A549 (cell line): ENCODE measurements at regions not wholly inside any gene's neighbourhood (a gene's known extent, or its start where the extent isn't known, plus 50 kb on each side); places are given as distances from the start of the nearest gene placed in this dataset.

ENCODE experiments used
- ATAC-seq, 2 experiments: fragments of 200-7000 bp in 1 of 2; fragments of >200 bp in 1 of 2; cut with Nextera tagmentation in 1 of 2; cut with Tn5 transposase in 1 of 2; 3 replicates each; pipeline versions ENCODE4 v1.8.0 to v1.9.1; 2018 to 2020; ENCODE audit warnings: mild to moderate bottlenecking in 1 of 2, moderate library complexity in 1 of 2
- CTCF ChIA-PET: fragments of 300-600 bp; sonication (Branson Sonifier 250); formaldehyde crosslinking; extraction: SDS; loops from one replicate; lab custom pipeline; 2021; ENCODE audit warnings: antibody characterized with exemption, inconsistent platforms; lab: Yijun Ruan, JAX
- POLR2A ChIA-PET: fragments of 350-600 bp; formaldehyde crosslinking; extraction: SDS; loops from one replicate; lab custom pipeline; 2021; ENCODE audit warnings: antibody characterized with exemption, inconsistent platforms; lab: Yijun Ruan, JAX
- DNase-seq, 2 experiments: peaks; one replicate each; pipeline versions ENCODE4 v3.0.0 to v3.0.0-alpha.2; 2011 to 2016; ENCODE audit warnings: low read depth in 1 of 2, low spot score in 1 of 2
- FAIRE-seq: peaks from 2 replicates; lab custom pipeline; 2011; peaks lifted over from hg19 to GRCh38; lab: Jason Lieb, UNC
- H3K27ac ChIP-seq, 2 experiments: fragments of >200 bp; sonication (Bioruptor Twin); formaldehyde crosslinking; 3 replicates each; pipeline ENCODE4 v1.5.1; 2016 to 2017
- H3K4me1 ChIP-seq: fragments of >200 bp; sonication (Bioruptor Twin); formaldehyde crosslinking; 3 replicates; pipeline ENCODE4 v1.6.1; 2016
- H3K4me2 ChIP-seq: fragments of >200 bp; sonication (Bioruptor Twin); formaldehyde crosslinking; 3 replicates; pipeline ENCODE4 v1.6.1; 2016
- H3K4me3 ChIP-seq: fragments of >200 bp; sonication (Bioruptor Twin); formaldehyde crosslinking; 3 replicates; pipeline ENCODE4 v1.5.1; 2016
- H3K9me3 ChIP-seq: fragments of >200 bp; sonication (Bioruptor Twin); formaldehyde crosslinking; 3 replicates; pipeline ENCODE4 v1.6.1; 2016
- ATOH8 ChIP-seq: fragments of 250-450 bp; sonication (Bioruptor Pico); IDR thresholded peaks from 2 replicates; pipeline ENCODE4 v1.5.0; 2020; ENCODE audit warnings: low read depth, mild to moderate bottlenecking, moderate library complexity
- CBX8 ChIP-seq: fragments of 200-600 bp; sonication (generic); IDR thresholded peaks from 2 replicates; pipeline ENCODE4 v1.6.1; 2016
- CTCF ChIP-seq: fragments of >200 bp; sonication (Bioruptor Twin); formaldehyde crosslinking; IDR thresholded peaks from 3 replicates; pipeline ENCODE4 v1.5.1; 2016
- EHF ChIP-seq: fragments of 250-450 bp; sonication (Bioruptor Pico); IDR thresholded peaks from 2 replicates; pipeline ENCODE4 v1.5.0; 2020; ENCODE audit warnings: mild to moderate bottlenecking
- EHMT2 ChIP-seq: fragments of 200-600 bp; sonication (generic); IDR thresholded peaks from 2 replicates; pipeline ENCODE4 v1.6.1; 2016; ENCODE audit warnings: antibody characterized with exemption, low read depth, mild to moderate bottlenecking, moderate library complexity
- FOXS1 ChIP-seq: fragments of 250-450 bp; sonication (Bioruptor Pico); IDR thresholded peaks from 2 replicates; pipeline ENCODE4 v1.5.0; 2020; ENCODE audit warnings: mild to moderate bottlenecking, moderate library complexity
- GATA3 ChIP-seq: IDR thresholded peaks from 2 replicates; pipeline ENCODE4 v1.6.1; 2012; ENCODE audit warnings: borderline replicate concordance
- HES2 ChIP-seq: fragments of >200 bp; sonication (Bioruptor Twin); formaldehyde crosslinking; IDR thresholded peaks from 2 replicates; pipeline ENCODE4 v1.6.1; 2016
- HEYL ChIP-seq: fragments of 250-450 bp; sonication (Bioruptor Pico); IDR thresholded peaks from 2 replicates; pipeline ENCODE4 v1.8.0; 2021; ENCODE audit warnings: mild to moderate bottlenecking, moderate library complexity
- HMGXB4 ChIP-seq: fragments of 250-450 bp; sonication (Bioruptor Pico); IDR thresholded peaks from 2 replicates; pipeline ENCODE4 v1.5.0; 2021; ENCODE audit warnings: mild to moderate bottlenecking, moderate library complexity, borderline replicate concordance
- HOXA7 ChIP-seq: fragments of 250-450 bp; sonication (Bioruptor Pico); IDR thresholded peaks from 2 replicates; pipeline ENCODE4 v1.5.0; 2020; ENCODE audit warnings: mild to moderate bottlenecking, moderate library complexity
- JUN ChIP-seq, 2 experiments: fragments of >200 bp; sonication (Bioruptor Twin); formaldehyde crosslinking; IDR thresholded peaks; 2 replicates in 1 of 2; 3 replicates in 1 of 2; pipeline ENCODE4 v1.6.1; 2016 to 2017
- KDM1A ChIP-seq: fragments of 200-600 bp; sonication (generic); IDR thresholded peaks from 2 replicates; pipeline ENCODE4 v1.6.1; 2016; ENCODE audit warnings: low read depth, mild to moderate bottlenecking
- KDM5A ChIP-seq: fragments of 200-600 bp; sonication (generic); IDR thresholded peaks from 2 replicates; pipeline ENCODE4 v1.6.1; 2016; ENCODE audit warnings: antibody characterized with exemption, mild to moderate bottlenecking
- MAFK ChIP-seq: fragments of 450-650 bp; IDR thresholded peaks from 2 replicates; pipeline ENCODE4 v1.6.1; 2014; ENCODE audit not compliant: partially characterized antibody
- MAZ ChIP-seq: fragments of 150-350 bp; IDR thresholded peaks from 2 replicates; pipeline ENCODE4 v1.6.1; 2014; ENCODE audit warnings: antibody characterized with exemption, low read depth, low read length, borderline replicate concordance
- POLR2AphosphoS2 ChIP-seq: conservative IDR thresholded peaks from 2 replicates; pipeline ENCODE4 v1.6.1; 2012; ENCODE audit warnings: low read length, improper control_type of control experiment, inconsistent platforms
- RARB ChIP-seq: fragments of 250-450 bp; sonication (Bioruptor Pico); IDR thresholded peaks from 2 replicates; pipeline ENCODE4 v1.8.0; 2021; ENCODE audit warnings: mild to moderate bottlenecking, moderate library complexity
- RNF2 ChIP-seq: fragments of 200-600 bp; sonication (generic); IDR thresholded peaks from 2 replicates; pipeline ENCODE4 v1.6.1; 2016; ENCODE audit warnings: low read depth, mild to moderate bottlenecking, antibody characterized with exemption, moderate library complexity, borderline replicate concordance
- SMC3 ChIP-seq: fragments of >200 bp; sonication (Bioruptor Twin); formaldehyde crosslinking; IDR thresholded peaks from 3 replicates; pipeline ENCODE4 v1.6.1; 2018; ENCODE audit warnings: inconsistent platforms
- SREBF2 ChIP-seq: fragments of 450-650 bp; IDR thresholded peaks from 2 replicates; pipeline ENCODE4 v1.6.1; 2014; ENCODE audit warnings: mild to moderate bottlenecking, moderate library complexity
- USF2 ChIP-seq: fragments of 450-650 bp; IDR thresholded peaks from 2 replicates; pipeline ENCODE4 v1.6.1; 2014; ENCODE audit warnings: antibody characterized with exemption
- ZFP36 ChIP-seq: fragments of 450-650 bp; IDR thresholded peaks from 2 replicates; pipeline ENCODE4 v1.6.1; 2014; ENCODE audit warnings: borderline replicate concordance; ENCODE audit not compliant: partially characterized antibody
- ZNF302 ChIP-seq: fragments of 250-450 bp; sonication (Bioruptor Pico); IDR thresholded peaks from 2 replicates; pipeline ENCODE4 v1.9.0; 2021; ENCODE audit warnings: inconsistent platforms, mild to moderate bottlenecking, moderate library complexity
- TF ChIP-seq, protein P1 (sequence below): IDR thresholded peaks from 2 replicates; pipeline ENCODE4 v1.6.1; 2012
- TF ChIP-seq, protein P2 (sequence below): fragments of 150-350 bp; IDR thresholded peaks from 2 replicates; pipeline ENCODE4 v1.6.1; 2014; ENCODE audit warnings: low read depth, mild to moderate bottlenecking, low read length
- TF ChIP-seq, protein P3 (sequence below): fragments of >200 bp; sonication (Bioruptor Twin); formaldehyde crosslinking; IDR thresholded peaks from 3 replicates; pipeline ENCODE4 v1.6.1; 2016

DNA sequence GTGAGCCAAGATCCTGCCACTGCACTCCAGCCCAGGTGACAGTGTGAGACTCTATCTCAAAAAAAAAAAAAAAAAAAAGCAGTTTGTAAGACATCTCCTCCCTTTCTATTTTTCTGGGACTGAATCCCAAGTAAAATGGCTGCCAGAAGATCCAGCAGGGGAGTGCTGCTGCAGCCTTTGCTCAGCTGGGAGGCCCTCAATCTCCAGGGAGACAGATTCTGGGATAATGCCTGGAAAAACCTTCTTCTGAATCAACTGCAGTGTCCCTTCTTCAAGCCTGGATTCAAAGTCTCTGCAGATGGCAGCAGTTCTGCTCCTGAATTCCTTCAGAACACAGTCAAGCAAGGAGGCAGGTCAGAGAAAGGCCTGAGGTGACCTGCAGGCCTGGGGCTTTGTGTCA, 191.0 kb upstream of the NRIP1 start:
- ATAC-seq (no peak), FAIRE-seq (no peak)
- POLR2A ChIA-PET, result no interaction called here
- Histone ChIP-seq H3K4me2 (no peak overlapping the region), H3K9me3 (no peaks in the 10 kb centered on the region), H3K4me3 (no peak overlapping the region), H3K4me1 (peaks cover 3% of the 10 kb centered on the region)
- TF ChIP-seq POLR2AphosphoS2 (no peak), ATOH8 (no peak), GATA3 (no peak), ZNF302 (CRISPR knock-in tag) (no peak), RNF2 (no peak), HOXA7 (CRISPR knock-in tag) (no peak), MAZ (no peak), ZFP36 (no peak), KDM5A (no peak), HES2 (no peak), KDM1A (no peak), RARB (CRISPR knock-in tag) (no peak), SREBF2 (no peak), EHMT2 (no peak), HMGXB4 (CRISPR knock-in tag) (no peak), EHF (CRISPR knock-in tag) (no peak), SMC3 (no peak)
- TF ChIP-seq, protein P1, sequence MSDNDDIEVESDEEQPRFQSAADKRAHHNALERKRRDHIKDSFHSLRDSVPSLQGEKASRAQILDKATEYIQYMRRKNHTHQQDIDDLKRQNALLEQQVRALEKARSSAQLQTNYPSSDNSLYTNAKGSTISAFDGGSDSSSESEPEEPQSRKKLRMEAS, result no peak
- TF ChIP-seq, protein P2, sequence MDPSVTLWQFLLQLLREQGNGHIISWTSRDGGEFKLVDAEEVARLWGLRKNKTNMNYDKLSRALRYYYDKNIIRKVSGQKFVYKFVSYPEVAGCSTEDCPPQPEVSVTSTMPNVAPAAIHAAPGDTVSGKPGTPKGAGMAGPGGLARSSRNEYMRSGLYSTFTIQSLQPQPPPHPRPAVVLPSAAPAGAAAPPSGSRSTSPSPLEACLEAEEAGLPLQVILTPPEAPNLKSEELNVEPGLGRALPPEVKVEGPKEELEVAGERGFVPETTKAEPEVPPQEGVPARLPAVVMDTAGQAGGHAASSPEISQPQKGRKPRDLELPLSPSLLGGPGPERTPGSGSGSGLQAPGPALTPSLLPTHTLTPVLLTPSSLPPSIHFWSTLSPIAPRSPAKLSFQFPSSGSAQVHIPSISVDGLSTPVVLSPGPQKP, result no peak
- TF ChIP-seq, protein P3, sequence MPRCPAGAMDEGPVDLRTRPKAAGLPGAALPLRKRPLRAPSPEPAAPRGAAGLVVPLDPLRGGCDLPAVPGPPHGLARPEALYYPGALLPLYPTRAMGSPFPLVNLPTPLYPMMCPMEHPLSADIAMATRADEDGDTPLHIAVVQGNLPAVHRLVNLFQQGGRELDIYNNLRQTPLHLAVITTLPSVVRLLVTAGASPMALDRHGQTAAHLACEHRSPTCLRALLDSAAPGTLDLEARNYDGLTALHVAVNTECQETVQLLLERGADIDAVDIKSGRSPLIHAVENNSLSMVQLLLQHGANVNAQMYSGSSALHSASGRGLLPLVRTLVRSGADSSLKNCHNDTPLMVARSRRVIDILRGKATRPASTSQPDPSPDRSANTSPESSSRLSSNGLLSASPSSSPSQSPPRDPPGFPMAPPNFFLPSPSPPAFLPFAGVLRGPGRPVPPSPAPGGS, result no peak
- TF ChIP-seq, all 56 proteins: peak for 0
- H3K27ac ChIP-seq, result peak overlapping the region in 1 of 2 experiments; percentile 15; a peak in 1 of 6 replicates
- no peak for DNase-seq
- CTCF ChIA-PET, result no interaction called here

- Histone ChIP-seq H3K27ac (no peak overlapping the region), H3K4me3 (no peak overlapping the region), H3K4me2 (no peak overlapping the region), H3K9me3 (no peaks in the 10 kb centered on the region), H3K4me1 (no peaks in the 10 kb centered on the region)
- POLR2A ChIA-PET, result no interaction called here
- DNase-seq, result no peak
- CTCF ChIA-PET, result no interaction called here
- ATAC-seq, result no peak
- no peak for FAIRE-seq
- no peak for TF ChIP-seq SMC3
- no peak for TF ChIP-seq MAFK
- no peak for TF ChIP-seq KDM1A
- no peak for TF ChIP-seq CTCF
- no peak for TF ChIP-seq ZFP36
- no peak for TF ChIP-seq JUN (IDR thresholded peaks at IDR 0.05)
- TF ChIP-seq CBX8, result no peak
- TF ChIP-seq, protein P2, result no peak
- no peak for TF ChIP-seq HEYL
- no peak for TF ChIP-seq FOXS1
- TF ChIP-seq USF2, result no peak
- TF ChIP-seq, protein P3, result no peak
These were observed 192.2 kb upstream of the NRIP1 start for GRCh38 chr21:15256996-15257395.
